ENCODE measurements at regions not wholly inside any gene's neighbourhood (a gene's known extent, or its start where the extent isn't known, plus 50 kb on each side); places are given as distances from the start of the nearest gene placed in this dataset.

DNA sequence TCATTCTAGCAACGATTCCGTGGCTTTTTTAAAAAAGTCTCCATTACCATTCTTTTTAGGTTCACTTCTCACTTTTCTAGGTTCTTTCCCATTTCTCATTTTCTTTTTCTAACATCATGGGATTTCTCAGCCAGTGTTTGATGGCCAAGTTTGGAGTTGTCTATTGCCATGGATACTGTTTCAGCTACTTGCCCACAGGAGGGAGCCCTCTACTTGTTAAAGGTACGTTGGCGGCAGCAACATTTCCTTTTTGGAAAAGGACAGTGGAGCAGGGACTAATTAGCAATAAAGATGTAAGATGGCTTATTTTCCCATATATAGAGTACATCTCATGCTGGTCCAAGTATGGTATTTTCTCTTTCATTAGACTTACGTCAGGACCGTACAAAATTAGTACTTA lies 2257.5 kb upstream of the C9orf72 start:
- peak; percentile 2 for DNase-seq (ENCODE audit: low spot score)

DNA sequence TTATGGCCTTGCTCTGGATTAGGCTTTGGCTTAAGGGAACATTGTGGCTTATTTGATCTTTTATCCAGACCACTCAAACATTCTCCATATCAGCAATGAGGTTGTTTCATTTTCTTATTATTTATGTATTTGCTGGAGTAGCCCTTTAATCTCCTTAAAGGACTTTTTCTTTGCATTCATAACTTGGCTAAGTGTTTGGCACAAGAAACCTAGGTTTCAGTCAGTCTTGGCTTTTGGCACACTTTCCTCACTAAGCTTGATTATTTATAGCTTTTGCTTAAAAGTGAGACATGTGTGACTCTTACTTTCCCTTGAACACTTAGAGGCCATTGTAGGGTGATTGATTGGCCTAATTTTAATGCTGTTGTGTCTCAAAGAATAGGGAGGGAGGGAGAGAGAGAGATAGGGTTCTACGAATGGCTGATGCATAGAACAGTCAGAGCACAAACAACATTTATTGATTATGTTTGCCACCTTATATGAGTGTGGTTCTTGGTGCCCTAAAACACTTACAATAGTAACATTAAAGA lies 2265.3 kb upstream of the C9orf72 start:
- no peak for DNase-seq (ENCODE audit: low spot score)

DNA sequence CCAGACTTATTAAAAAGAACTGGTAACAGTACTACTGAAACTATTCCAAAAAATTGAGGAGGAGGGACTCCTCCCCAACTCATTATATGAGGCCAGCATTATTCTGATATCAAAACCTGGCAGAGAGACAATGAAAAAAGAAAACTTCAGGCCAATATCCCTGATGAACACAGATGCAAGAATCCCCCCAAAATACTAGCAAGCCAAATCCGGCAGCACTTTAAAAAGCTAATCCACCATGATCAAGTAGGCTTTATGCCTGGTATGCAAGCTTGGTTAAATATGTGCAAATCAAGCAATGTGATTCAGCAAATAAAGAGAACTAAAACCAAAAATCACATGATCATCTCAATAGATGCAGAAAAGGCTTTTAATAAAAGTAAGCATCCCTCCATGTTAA lies 2271.0 kb upstream of the C9orf72 start:
- DNase-seq (ENCODE audit: low spot score), result no peak

DNA sequence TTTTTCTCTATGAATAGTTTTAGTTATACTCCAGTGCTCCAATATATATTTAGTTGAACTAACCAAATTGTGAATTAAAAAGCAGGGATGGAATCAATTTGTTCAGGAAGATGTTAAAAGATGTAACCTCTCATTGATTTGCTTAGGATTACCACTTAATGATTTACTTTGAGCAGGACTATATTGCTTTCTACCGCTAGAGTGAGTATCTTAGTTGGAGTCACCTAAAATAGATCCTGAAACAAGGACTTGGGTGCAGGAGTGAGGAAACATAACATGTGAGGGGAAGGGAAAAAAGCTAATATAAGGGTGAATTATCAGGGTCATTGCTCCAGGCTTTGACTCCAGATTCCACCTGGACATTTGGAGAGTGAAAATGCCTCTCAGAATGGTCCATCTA lies 2277.4 kb upstream of the C9orf72 start:
- DNase-seq (ENCODE audit: low spot score), result no peak

DNA sequence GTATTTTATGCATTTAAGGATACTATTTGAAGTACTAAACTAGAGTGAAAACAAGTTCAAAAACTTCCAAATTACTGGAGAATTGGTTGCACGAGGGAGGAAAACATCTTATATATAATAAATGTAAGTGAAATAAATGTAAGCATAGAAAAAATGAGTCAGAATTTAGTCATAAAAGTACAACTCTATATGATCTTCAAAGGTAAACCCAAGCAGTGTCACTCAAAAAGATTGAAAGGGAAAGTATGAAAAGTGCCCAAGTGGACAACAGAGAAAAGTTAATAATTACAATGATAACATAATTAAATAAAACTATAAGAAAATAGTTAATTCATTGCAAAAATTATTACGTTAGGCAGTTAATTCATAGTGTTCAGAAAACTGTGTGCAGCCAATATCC lies 2288.5 kb upstream of the C9orf72 start:
- DNase-seq (ENCODE audit: low spot score), result no peak

DNA sequence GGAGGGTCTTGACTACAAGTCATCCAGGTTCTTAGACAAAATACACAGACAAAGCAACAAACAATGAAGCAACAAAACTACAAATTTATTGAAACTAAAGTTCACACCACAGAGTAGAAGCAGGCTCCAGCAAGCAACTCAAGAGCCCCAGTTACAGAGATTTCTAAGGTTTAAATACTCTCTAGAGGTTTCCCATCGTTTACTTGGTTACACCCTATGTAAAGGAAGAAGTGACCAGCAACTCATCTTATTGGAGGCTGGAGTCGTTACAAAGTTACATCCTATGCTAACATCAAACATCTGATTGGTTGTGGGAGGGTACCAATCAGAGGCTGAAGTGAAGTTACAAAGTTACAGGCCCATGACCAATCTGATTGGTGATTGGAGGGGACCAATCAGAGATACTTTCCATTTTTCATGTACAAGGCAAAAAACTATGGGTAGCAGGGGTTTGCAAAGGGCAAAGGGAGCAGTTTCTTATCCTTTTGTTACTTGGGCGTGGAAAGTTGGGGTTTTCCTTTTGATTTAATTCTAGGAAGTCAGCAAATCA lies 2292.6 kb upstream of the C9orf72 start:
- no peak for DNase-seq (ENCODE audit: low spot score)

DNA sequence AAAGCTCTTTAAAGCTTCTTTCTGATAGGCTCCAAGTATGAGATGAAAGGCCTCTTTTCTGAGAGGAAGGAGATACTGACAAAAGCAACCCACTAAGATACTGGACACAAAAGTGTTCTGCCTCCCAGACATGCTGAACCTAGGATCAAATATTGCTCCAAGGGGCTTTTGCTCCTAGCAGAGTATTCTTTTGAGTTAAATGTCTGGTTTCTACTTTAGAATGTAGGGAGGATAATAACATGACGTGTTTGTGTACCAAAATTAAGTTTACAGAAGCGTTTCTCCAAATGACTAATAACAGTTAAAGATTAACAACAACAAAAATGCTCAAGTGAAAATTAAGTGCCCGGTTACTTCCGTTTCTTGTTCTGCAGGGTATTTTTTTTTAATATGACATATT lies 2293.3 kb upstream of the C9orf72 start:
- DNase-seq (ENCODE audit: low spot score), result no peak

DNA sequence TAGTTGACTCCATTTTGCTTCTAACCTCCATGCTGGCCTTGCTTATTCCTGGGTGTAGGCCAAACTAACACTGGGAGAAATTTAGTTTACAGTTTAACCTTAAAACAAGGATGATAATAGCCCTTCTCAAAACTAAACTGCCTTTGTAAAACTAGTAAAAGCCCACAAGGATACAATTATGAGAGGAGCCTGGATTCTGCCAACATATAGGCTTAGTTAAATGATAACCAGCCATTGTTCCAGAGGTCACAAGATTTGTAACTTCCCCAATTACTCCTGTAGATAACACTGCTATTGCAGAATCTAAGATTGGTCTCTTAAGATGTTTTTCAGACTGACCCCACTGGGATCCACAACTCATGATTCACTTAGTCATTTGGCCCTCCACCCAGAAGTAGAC lies 2300.3 kb upstream of the C9orf72 start:
- DNase-seq (ENCODE audit: low spot score), result no peak

DNA sequence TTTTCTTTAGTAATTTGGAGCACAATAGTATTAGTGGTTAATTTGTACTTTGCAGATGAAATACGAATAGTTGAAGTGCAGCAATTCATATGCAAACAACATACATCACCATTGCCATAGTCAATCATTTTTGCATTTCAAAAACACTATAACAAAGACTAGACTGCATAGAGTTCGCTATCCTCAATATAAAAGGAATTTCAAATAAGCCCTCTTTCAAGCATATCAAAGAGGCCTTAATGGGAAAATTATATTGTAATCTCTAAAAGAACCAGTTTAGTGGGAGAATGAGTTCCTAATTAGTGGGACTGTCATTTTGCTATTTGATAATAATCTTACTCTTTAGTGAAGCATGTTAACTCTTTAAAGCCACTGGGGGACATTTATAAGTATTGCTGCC lies 2302.3 kb upstream of the C9orf72 start:
- no peak for DNase-seq (ENCODE audit: low spot score)

DNA sequence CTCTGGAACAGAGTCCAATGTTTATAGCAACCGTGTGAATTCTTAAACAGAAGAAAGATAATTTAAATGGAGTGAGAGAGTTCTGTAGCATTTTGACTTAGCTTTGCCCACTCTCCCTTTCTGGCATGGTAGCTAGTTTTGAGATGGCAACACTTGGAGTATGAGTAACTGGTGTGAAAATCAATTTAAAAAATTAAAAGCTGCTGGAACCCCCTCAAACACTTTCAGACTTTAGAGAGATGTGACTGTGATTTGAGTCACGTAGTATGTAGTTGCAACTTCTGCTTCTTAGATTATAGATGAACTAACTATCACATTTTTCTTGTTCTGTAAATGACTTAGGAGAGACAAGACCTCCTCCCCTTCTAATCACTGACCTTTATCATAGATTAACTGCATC lies 2309.5 kb upstream of the C9orf72 start:
- no peak for DNase-seq (ENCODE audit: low spot score)

DNA sequence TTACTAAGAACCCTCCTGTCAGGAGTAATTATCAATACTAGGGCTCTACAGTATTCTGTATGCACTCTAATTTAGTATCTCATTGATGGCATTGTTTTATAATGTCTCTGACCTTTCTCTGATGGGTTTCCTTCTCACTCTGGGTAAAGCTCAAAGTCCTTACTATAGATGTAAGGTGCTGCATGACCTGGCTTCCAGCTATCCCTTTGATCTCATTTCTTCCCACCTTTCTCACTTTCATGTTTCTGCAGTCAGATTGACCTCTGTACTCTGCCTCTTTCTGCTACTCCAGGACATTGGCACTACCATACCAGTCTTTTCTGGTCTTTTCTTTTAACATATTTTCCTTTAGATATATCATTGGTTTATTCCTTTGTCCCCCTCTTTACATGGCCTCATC lies 2332.8 kb upstream of the C9orf72 start:
- no peak for DNase-seq (ENCODE audit: low spot score)

DNA sequence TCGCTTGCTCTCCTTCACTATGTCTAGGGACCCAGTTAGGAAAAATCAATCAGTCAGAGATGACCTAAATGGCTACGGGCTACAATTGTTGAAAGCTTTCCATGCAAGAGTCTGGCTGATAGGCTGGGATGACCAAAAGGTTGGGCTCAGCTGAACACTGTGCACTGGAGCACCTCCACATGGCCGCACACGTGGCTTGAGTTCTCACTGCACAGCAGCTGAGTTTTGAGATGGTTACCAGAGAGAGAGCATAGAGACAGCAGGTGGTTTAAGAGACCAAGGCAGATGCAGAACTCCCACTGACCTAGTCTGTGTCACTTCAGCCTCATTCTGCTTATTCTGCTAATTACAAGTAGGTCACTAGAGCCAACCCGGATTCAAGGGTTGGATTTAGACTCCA lies 2354.8 kb upstream of the C9orf72 start:
- no peak for DNase-seq (ENCODE audit: low spot score)

DNA sequence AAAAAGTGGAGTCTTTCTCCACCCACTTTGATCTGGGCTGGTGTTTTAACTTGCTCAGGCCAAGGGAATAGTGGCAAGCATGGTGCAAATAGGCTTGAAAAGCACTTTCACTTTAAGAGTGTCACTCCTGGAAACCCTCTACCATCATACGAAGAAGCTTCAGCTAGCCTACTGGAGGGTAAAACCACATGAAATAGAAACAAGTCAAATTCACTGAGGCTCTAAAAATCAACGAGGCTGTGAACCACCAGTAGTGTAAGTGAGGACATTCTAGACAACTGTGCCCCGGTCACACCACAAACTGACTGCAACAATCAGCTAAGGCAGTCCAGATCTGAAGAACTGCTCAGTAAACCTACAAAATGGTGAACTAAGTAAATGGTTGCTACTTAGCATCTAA lies 2366.3 kb upstream of the C9orf72 start:
- DNase-seq (ENCODE audit: low spot score), result no peak

DNA sequence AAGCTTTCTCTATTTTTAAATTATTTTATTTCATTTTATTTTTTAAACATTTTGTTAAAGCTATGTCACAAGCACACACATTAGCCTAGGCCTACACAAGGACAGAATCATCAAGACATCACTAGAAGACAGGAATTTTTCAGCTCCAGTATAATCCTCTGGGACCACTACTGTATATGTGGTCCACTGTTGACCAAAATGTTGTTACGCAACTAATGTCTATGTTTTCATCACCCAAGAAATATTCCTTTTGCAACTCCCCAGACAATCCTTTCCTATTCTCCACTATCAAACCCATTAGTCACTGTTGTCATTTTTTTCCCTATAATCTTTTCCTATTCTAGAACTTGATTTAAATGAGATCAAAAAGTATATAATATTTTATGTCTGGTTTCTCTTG lies 2371.7 kb upstream of the C9orf72 start:
- DNase-seq (ENCODE audit: low spot score), result no peak

DNA sequence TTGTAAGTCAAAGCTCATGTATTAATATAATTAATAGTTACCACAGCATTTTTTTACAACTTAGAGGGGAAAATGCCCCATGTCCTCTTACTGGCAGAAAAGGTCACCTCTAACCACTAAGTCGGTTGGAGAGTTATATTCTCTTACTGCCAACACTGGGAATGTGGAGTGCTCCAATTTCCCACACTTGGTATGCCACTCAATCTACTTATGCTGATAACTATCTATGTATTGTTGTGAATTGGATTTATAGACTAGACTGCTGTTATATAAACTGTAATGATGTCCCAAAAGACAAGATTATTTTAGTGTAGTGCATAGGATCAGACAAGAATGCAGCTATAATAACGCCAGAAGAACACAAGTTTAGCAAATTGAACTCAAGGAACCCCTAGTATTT lies 2385.2 kb upstream of the C9orf72 start:
- DNase-seq (ENCODE audit: low spot score), result no peak

DNA sequence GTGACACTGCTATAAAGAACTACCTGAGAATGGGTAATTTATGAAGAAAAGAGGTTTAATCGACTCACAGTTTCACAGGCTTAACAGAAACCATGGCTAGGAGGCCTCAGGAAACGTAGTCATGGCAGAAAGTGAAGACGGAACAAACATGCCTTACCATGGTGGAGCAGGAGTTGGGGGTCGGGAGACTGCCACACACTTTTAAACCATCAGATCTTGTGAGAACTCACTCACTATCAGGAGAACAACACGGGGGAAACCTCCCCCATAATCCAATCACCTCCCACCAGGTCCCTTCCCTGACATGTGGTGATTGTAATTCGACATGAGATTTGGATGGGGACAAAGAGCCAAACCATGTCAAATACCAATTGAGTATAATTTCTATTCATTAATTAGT lies 2392.6 kb upstream of the C9orf72 start:
- DNase-seq (ENCODE audit: low spot score), result no peak

DNA sequence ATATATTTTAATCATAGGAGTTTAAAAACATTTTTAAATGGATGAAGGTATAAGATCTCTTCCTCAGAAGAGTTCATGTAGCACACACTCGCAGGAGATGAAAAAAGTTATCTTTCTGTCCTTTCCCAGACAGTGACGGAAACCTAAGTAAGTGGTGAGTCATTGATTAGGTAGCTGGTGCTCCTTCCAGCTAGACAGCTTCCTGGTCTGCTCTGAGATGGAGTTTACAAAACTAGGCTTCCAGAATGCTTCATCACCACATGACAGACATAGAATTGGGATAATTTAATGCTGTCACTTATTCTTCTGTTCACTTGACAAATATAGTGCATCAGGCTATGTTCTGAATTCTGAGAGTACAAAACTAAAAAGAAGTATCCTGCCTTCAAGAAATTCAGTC lies 2393.0 kb upstream of the C9orf72 start:
- no peak for DNase-seq (ENCODE audit: low spot score)

DNA sequence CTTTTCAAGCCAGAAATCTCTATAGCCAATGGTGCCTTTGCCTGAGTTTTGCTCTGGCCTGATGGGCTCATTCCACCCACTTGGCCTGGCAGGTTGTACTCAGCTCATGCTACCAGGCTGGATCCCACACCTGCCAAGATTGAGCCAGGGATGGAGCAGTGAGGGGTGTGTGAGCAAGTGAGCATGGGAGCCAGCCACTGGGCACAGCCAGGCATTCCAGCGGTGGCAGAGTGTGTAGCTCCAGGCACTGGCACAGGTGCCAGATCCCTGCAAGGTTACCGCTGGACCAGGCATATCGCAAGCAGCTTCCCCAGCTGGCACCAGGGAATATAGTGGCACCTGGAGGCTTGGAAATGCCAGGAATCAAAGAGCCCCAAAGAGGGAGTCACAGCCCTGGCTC lies 2395.6 kb upstream of the C9orf72 start:
- DNase-seq (ENCODE audit: low spot score), result no peak

DNA sequence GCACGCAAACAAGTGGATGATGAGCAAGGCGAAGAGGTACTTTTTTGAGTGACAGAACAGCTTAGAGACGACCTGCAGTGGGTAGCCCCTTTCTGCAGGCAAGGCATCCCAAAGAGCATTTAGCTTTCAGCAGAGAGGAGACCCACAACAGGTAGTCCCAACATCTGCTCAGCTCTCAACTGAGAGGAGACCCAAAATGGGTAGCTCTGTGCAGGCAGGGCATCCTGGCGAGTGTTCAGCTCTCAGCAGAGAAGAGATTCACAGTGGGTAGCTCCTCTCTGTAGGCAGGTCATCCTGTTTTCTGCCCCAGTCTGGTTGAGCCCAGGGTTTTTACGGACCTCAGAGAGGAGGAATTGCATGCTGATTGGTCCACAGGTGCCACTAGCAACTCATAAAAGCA lies 2396.1 kb upstream of the C9orf72 start:
- no peak for DNase-seq (ENCODE audit: low spot score)

DNA sequence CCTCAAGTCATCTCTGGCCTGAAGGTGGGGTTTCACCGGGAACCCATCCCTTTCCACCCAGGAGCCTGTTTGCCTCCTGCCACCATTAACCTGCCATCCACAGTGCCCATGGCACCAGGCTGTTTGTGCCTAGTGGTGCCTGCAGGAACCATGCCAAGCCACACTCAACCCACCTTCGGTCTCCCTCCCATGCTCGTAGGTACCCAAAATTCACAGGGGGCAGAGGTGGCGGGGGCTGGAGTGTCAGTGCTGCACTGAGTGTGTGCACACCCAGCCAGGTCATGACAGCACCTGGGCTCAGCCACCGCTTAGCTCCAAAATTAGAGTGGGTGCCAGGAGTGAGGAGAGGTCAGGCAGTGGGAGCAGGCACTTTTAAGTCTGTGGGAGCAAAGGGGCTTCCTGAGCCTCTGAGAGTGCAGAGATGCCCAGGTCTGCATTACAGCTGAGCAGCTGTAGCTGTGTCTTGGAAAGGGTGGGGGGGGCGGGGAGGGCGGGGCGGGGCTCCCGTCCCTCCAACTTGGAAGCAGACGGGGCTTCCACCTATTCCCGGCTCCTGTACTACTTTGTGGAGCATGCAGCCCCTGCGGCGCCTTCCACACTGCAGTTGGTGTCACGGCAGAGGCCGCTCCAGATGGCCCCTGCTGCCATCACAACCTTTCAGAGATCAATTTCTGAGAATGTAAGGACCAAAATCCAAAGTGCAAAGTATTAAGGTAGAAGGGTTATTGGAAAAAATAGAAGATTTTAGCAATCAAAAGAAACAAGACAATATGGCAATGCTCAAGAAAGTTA lies 2396.8 kb upstream of the C9orf72 start:
- DNase-seq (ENCODE audit: low spot score), result no peak

DNA sequence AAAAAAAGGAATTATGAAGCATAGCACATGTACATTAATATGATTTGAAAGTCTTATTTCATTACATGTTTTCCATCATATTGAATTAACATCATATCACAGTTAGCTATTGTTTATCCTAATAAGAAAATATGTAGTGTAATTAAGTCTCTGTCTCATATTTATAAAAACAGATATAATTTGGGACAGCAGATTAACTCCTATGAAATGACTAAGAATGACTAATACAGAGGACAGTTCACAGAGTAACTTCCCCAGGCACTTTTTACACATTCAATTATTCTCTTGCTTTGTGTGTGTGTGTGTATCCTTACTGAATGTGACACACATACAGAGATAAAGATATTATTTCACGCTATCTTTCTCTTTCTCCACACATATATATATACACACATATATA lies 2400.9 kb upstream of the C9orf72 start:
- no peak for DNase-seq (ENCODE audit: low spot score)

DNA sequence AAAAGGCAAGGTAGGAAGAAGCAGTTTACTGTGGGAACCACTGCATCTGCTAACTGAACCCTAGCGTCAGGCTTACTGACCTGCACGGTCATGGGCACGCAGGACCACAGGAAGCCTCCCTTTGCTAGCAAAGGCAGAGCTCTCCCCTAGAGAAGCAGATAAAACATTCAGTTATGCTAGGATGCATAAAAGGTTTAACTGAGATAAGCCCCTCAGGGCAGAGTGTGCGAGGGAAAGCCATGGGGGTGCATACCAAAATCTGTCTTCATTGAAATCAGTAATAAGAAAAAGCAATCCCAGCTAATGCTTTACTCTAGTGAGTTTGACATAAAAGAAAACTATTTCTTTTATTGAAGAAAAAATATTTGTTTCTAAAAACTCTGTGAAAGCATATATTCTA lies 2403.7 kb upstream of the C9orf72 start:
- DNase-seq (ENCODE audit: low spot score), result no peak

DNA sequence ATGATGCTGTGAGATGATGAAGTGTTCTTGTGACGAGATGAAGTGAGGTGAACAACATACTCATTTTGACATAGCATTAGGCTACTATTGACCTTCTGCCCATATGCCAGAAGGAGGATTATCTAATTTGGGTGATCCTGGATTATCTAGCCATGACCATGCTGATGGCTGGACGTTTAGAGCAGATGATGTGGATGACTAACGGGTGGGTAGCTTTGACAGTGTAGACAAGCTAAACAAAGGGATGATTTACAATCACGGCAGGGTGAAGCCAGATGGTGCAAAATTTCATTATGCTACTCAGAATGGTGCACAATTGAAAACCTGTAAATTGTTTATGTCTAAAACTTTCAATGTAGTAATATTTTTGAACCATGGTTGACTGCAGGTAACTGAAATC lies 2403.4 kb upstream of the ACO1 start:
- DNase-seq (ENCODE audit: low spot score), result no peak

DNA sequence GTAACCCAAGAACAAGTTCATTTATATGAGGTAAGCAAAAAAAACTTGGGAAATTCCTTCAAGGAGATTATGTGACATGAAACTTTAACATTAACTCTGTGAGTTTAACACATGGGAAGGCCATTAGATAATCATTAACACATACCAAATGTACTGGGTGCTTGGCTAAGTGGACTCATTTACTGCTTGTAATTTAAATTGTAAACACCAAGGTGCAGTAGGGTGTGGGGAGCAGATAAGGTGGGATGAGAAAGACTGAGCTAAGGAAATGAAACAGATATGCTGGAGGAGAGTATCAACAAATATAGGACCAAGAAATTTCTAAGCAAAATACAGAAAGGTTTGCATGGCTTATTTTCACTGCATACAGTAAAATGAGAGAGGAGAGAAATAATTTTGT lies 2384.8 kb upstream of the ACO1 start:
- DNase-seq (ENCODE audit: low spot score), result no peak

Data from HuH-7.5 (cell line).